ENCODE measurements at regions not wholly inside any gene's neighbourhood (a gene's known extent, or its start where the extent isn't known, plus 50 kb on each side); places are given as distances from the start of the nearest gene placed in this dataset.
"Not testable (repeated sequence)": the region's sequence is repeated elsewhere in the genome, so short reads cannot be mapped to it uniquely, and the experiment has no call there.

- peaks cover 12% of the 10 kb centered on the region for H3K27me3 Mint-ChIP-seq (ENCODE audit: low read depth)
- not testable (repeated sequence) for H3K27ac Mint-ChIP-seq; H3K36me3 Mint-ChIP-seq (ENCODE audit: low read depth); H3K4me1 Mint-ChIP-seq (ENCODE audit: low read depth); H3K4me3 Mint-ChIP-seq (ENCODE audit: low read depth); H3K9me3 Mint-ChIP-seq; DNase-seq (ENCODE audit: low spot score)
- intact Hi-C loops (cut with micrococcal nuclease) = loop anchor here (5.0 kb wide), 1 partner anchor 123 kb away; no protein-coding TSS in a partner anchor
Measured at GRCh38 chr4:3984796-3985195, 218.6 kb downstream of the ADRA2C start.

- DNase-seq (ENCODE audit: low spot score); H3K9me3 Mint-ChIP-seq; H3K4me3 Mint-ChIP-seq (ENCODE audit: low read depth); H3K4me1 Mint-ChIP-seq (ENCODE audit: low read depth); H3K36me3 Mint-ChIP-seq (ENCODE audit: low read depth); H3K27ac Mint-ChIP-seq; intact Hi-C loops (cut with micrococcal nuclease): not testable (repeated sequence)
- H3K27me3 Mint-ChIP-seq (ENCODE audit: low read depth) = peaks cover 12% of the 10 kb centered on the region
Measured at GRCh38 chr4:3986412-3986811, 220.2 kb downstream of the ADRA2C start.

GRCh38 chr4:3997386-3997785 lies 229.3 kb downstream of the OTOP1 start:
- H3K27me3 Mint-ChIP-seq (ENCODE audit: low read depth); H3K36me3 Mint-ChIP-seq (ENCODE audit: low read depth); intact Hi-C loops (cut with micrococcal nuclease); DNase-seq (ENCODE audit: low spot score); H3K4me1 Mint-ChIP-seq (ENCODE audit: low read depth); H3K4me3 Mint-ChIP-seq (ENCODE audit: low read depth); H3K9me3 Mint-ChIP-seq; H3K27ac Mint-ChIP-seq: not testable (repeated sequence)

- H3K4me1 Mint-ChIP-seq (ENCODE audit: low read depth); H3K27me3 Mint-ChIP-seq (ENCODE audit: low read depth); intact Hi-C loops (cut with micrococcal nuclease); H3K4me3 Mint-ChIP-seq (ENCODE audit: low read depth); DNase-seq (ENCODE audit: low spot score); H3K36me3 Mint-ChIP-seq (ENCODE audit: low read depth); H3K9me3 Mint-ChIP-seq; H3K27ac Mint-ChIP-seq: not testable (repeated sequence)
Measured at GRCh38 chr4:4004036-4004435, 222.7 kb downstream of the OTOP1 start.

GRCh38 chr4:4004702-4005101 lies 222.0 kb downstream of the OTOP1 start:
- H3K4me3 Mint-ChIP-seq (ENCODE audit: low read depth); H3K4me1 Mint-ChIP-seq (ENCODE audit: low read depth); H3K27ac Mint-ChIP-seq; intact Hi-C loops (cut with micrococcal nuclease); H3K36me3 Mint-ChIP-seq (ENCODE audit: low read depth); DNase-seq (ENCODE audit: low spot score); H3K27me3 Mint-ChIP-seq (ENCODE audit: low read depth); H3K9me3 Mint-ChIP-seq: not testable (repeated sequence)

- intact Hi-C loops (cut with micrococcal nuclease); H3K27me3 Mint-ChIP-seq (ENCODE audit: low read depth); H3K27ac Mint-ChIP-seq; H3K36me3 Mint-ChIP-seq (ENCODE audit: low read depth); H3K4me3 Mint-ChIP-seq (ENCODE audit: low read depth); DNase-seq (ENCODE audit: low spot score); H3K9me3 Mint-ChIP-seq; H3K4me1 Mint-ChIP-seq (ENCODE audit: low read depth): not testable (repeated sequence)
Measured at GRCh38 chr4:4006356-4006755, 220.4 kb downstream of the OTOP1 start.

GRCh38 chr4:4019071-4019470 lies 207.7 kb downstream of the OTOP1 start:
- H3K9me3 Mint-ChIP-seq; H3K4me3 Mint-ChIP-seq (ENCODE audit: low read depth); H3K27ac Mint-ChIP-seq; H3K4me1 Mint-ChIP-seq (ENCODE audit: low read depth); intact Hi-C loops (cut with micrococcal nuclease); DNase-seq (ENCODE audit: low spot score); H3K36me3 Mint-ChIP-seq (ENCODE audit: low read depth): not testable (repeated sequence)
- peaks cover 13% of the 10 kb centered on the region for H3K27me3 Mint-ChIP-seq (ENCODE audit: low read depth)

- H3K4me1 Mint-ChIP-seq (ENCODE audit: low read depth); H3K9me3 Mint-ChIP-seq; H3K27ac Mint-ChIP-seq; H3K4me3 Mint-ChIP-seq (ENCODE audit: low read depth); DNase-seq (ENCODE audit: low spot score); H3K36me3 Mint-ChIP-seq (ENCODE audit: low read depth); intact Hi-C loops (cut with micrococcal nuclease): not testable (repeated sequence)
- peaks cover 11% of the 10 kb centered on the region for H3K27me3 Mint-ChIP-seq (ENCODE audit: low read depth)
Measured at GRCh38 chr4:4021161-4021560, 205.6 kb downstream of the OTOP1 start.

- H3K4me1 Mint-ChIP-seq (ENCODE audit: low read depth); H3K9me3 Mint-ChIP-seq; H3K27ac Mint-ChIP-seq: not testable (repeated sequence)
Measured at GRCh38 chr4:4026708-4027107, 200.0 kb downstream of the OTOP1 start.

GRCh38 chr4:4028752-4029151 lies 198.0 kb downstream of the OTOP1 start:
- H3K36me3 Mint-ChIP-seq (ENCODE audit: low read depth); H3K27me3 Mint-ChIP-seq (ENCODE audit: low read depth); H3K27ac Mint-ChIP-seq; H3K4me1 Mint-ChIP-seq (ENCODE audit: low read depth); H3K9me3 Mint-ChIP-seq; DNase-seq (ENCODE audit: low spot score); H3K4me3 Mint-ChIP-seq (ENCODE audit: low read depth); intact Hi-C loops (cut with micrococcal nuclease): not testable (repeated sequence)

More at GRCh38 chr4:4026708-4027107, 200.0 kb downstream of the OTOP1 start:
- intact Hi-C loops (cut with micrococcal nuclease); H3K4me3 Mint-ChIP-seq (ENCODE audit: low read depth); DNase-seq (ENCODE audit: low spot score); H3K27me3 Mint-ChIP-seq (ENCODE audit: low read depth); H3K36me3 Mint-ChIP-seq (ENCODE audit: low read depth): not testable (repeated sequence)

- H3K27ac Mint-ChIP-seq; intact Hi-C loops (cut with micrococcal nuclease); DNase-seq (ENCODE audit: low spot score); H3K9me3 Mint-ChIP-seq; H3K36me3 Mint-ChIP-seq (ENCODE audit: low read depth); H3K27me3 Mint-ChIP-seq (ENCODE audit: low read depth); H3K4me1 Mint-ChIP-seq (ENCODE audit: low read depth); H3K4me3 Mint-ChIP-seq (ENCODE audit: low read depth): not testable (repeated sequence)
Measured at GRCh38 chr4:4030509-4030908, 196.2 kb downstream of the OTOP1 start.

- H3K9me3 Mint-ChIP-seq; H3K27ac Mint-ChIP-seq; DNase-seq (ENCODE audit: low spot score); H3K4me3 Mint-ChIP-seq (ENCODE audit: low read depth); H3K36me3 Mint-ChIP-seq (ENCODE audit: low read depth); H3K4me1 Mint-ChIP-seq (ENCODE audit: low read depth); H3K27me3 Mint-ChIP-seq (ENCODE audit: low read depth); intact Hi-C loops (cut with micrococcal nuclease): not testable (repeated sequence)
Measured at GRCh38 chr4:4031446-4032135, 195.1 kb downstream of the OTOP1 start.

GRCh38 chr4:4032364-4032763 lies 194.4 kb downstream of the OTOP1 start:
- H3K4me3 Mint-ChIP-seq (ENCODE audit: low read depth); H3K27me3 Mint-ChIP-seq (ENCODE audit: low read depth); H3K4me1 Mint-ChIP-seq (ENCODE audit: low read depth); intact Hi-C loops (cut with micrococcal nuclease); H3K27ac Mint-ChIP-seq; DNase-seq (ENCODE audit: low spot score); H3K36me3 Mint-ChIP-seq (ENCODE audit: low read depth); H3K9me3 Mint-ChIP-seq: not testable (repeated sequence)
